ENCODE measurements at regions not wholly inside any gene's neighbourhood (a gene's known extent, or its start where the extent isn't known, plus 50 kb on each side); places are given as distances from the start of the nearest gene placed in this dataset.

DNA sequence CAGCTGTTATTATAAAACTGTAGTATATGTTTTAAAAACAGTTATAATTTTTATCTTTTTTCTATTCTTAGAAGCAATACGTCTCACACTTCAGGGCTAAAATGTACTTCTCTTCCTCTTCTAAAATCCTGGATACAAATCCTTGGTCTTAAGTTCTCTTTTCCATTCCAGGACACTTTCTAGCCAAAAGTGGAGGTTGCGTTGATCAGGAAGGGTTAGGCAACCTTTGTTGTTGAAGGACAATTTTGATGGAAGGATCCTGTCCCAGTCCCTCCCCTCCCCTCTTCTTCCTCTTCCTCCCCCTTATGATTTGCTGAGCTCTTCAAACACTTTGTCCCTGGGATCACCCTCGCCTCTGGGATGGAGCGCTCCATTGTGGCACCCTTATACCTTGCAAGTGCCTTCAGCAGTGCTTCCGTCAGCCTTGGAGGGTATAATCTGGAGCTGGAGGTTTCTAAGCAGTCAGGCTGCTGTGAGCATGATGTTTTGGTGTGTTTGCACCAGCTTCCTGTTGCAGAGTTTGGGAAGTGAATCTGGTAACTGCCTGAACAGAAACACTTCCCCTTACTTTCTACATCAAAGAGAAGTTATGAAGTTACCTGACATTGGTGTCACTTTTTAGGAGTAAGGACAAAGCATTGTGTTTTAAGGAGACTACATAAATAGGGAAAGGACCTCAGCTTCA lies 87.4 kb upstream of the SLC38A2 start:
- Histone ChIP-seq H3K4me3 (ENCODE audit: low read depth, low read length) (no peak overlapping the region), H3K27me3 (ENCODE audit: insufficient read depth, low read length) (no peaks in the 10 kb centered on the region), H3K36me3 (ENCODE audit: insufficient read depth, low read length) (peaks cover 12% of the 10 kb centered on the region), H2AFZ (ENCODE audit: low read length, unreplicated experiment) (no peak overlapping the region), H3K4me1 (ENCODE audit: control insufficient read depth, insufficient read depth, low read length, unreplicated experiment) (peaks cover 56% of the 10 kb centered on the region), H3K79me2 (ENCODE audit: control insufficient read depth, insufficient read depth, low read length, unreplicated experiment) (no peaks in the 10 kb centered on the region), H3K27ac (ENCODE audit: low read depth, low read length) (peak overlapping the region; percentile 84)

DNA sequence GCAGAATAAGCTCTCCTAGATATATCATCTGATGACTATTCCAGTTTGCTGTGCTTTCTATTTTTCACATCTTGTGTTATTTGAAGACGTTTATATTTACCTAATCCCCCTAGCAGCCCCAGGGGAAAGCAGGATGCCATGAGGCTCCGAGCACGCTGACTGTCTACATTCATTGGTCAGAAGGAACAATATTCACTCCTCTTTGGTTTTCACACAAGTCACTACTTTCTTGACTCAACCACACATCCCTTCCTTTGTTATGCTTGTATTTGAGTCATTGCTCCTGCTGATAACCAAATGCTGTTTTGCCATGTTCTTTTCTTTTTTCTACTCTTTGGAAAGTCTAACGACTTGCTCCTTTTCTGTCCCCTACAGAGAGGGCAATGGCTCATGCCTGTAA lies 86.5 kb upstream of the SLC38A2 start:
- Histone ChIP-seq H3K4me1 (ENCODE audit: control insufficient read depth, insufficient read depth, low read length, unreplicated experiment) (peaks cover 56% of the 10 kb centered on the region), H3K27me3 (ENCODE audit: insufficient read depth, low read length) (no peaks in the 10 kb centered on the region), H3K27ac (ENCODE audit: low read depth, low read length) (peak overlapping the region; percentile 84), H2AFZ (ENCODE audit: low read length, unreplicated experiment) (peak overlapping the region; percentile 7), H3K79me2 (ENCODE audit: control insufficient read depth, insufficient read depth, low read length, unreplicated experiment) (no peaks in the 10 kb centered on the region), H3K36me3 (ENCODE audit: insufficient read depth, low read length) (0 out of 2 replicates have a peak, but pooled peaks cover 8% of the 10 kb centered on the region), H3K4me3 (ENCODE audit: low read depth, low read length) (peak overlapping the region; percentile 26; the same call in 1 of the 2 replicates)

DNA sequence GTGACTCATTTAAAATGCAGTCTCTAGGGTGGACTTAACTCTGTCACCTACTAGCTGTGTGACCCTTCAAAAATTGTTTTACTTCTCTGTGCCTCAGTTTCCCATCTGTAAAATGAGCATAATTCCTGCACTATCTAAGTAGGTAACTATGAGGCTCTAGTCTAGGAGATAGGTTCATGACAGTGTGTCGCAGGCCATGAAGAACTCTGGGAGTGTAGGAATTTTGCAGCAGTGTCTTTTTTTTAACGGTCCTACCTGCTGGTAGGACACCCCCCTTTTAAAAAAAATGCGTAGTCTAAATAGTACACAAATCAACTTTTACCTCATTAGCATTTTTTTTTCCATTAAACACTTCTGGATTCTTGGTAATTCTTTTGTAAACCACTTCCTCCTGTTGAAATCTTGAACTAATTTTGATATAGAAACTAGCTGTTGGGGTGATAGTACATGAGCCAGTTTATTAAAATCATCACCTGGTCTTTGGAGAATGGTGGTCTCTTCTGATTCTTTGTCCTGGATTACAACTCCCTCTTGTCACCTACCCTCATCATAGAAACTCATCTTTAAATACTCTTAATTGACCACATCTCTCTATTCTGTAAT lies 86.0 kb upstream of the SLC38A2 start:
- Histone ChIP-seq H3K27ac (ENCODE audit: low read depth, low read length) (peak overlapping the region; percentile 84), H2AFZ (ENCODE audit: low read length, unreplicated experiment) (peak overlapping the region; percentile 7), H3K36me3 (ENCODE audit: insufficient read depth, low read length) (0 out of 2 replicates have a peak, but pooled peaks cover 8% of the 10 kb centered on the region), H3K4me1 (ENCODE audit: control insufficient read depth, insufficient read depth, low read length, unreplicated experiment) (peaks cover 59% of the 10 kb centered on the region), H3K79me2 (ENCODE audit: control insufficient read depth, insufficient read depth, low read length, unreplicated experiment) (no peaks in the 10 kb centered on the region), H3K4me3 (ENCODE audit: low read depth, low read length) (peak overlapping the region; percentile 26; the same call in 1 of the 2 replicates), H3K27me3 (ENCODE audit: insufficient read depth, low read length) (no peaks in the 10 kb centered on the region)

DNA sequence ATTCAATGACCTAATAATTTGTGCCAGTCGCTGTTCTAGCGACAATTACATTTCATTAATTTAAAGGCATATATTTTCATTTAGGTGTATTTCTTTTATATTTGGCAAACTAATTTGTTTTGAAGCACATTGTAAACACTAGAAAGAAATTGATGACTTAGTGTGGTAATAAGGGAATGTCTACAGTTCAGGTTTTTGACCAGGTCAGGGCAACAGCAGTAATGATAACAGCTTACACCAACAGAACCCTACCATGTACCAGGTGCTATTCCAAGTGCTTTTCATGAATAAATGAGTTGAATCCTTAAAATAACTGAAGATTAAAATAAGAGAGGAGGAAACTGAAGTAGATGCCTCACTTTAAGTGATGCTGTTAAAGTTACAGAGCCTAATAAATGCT lies 85.4 kb upstream of the SLC38A2 start:
- H3K79me2 ChIP-seq (ENCODE audit: control insufficient read depth, insufficient read depth, low read length, unreplicated experiment): no peaks in the 10 kb centered on the region
- H3K4me3 ChIP-seq (ENCODE audit: low read depth, low read length): no peak overlapping the region
- H3K27ac ChIP-seq (ENCODE audit: low read depth, low read length): peak overlapping the region; percentile 84; the same call in 1 of the 2 replicates
- H3K4me1 ChIP-seq (ENCODE audit: control insufficient read depth, insufficient read depth, low read length, unreplicated experiment): peaks cover 65% of the 10 kb centered on the region
- 0 out of 2 replicates have a peak, but pooled peaks cover 8% of the 10 kb centered on the region for H3K36me3 ChIP-seq (ENCODE audit: insufficient read depth, low read length)
- H3K27me3 ChIP-seq (ENCODE audit: insufficient read depth, low read length): no peaks in the 10 kb centered on the region
- H2AFZ ChIP-seq (ENCODE audit: low read length, unreplicated experiment): no peak overlapping the region

DNA sequence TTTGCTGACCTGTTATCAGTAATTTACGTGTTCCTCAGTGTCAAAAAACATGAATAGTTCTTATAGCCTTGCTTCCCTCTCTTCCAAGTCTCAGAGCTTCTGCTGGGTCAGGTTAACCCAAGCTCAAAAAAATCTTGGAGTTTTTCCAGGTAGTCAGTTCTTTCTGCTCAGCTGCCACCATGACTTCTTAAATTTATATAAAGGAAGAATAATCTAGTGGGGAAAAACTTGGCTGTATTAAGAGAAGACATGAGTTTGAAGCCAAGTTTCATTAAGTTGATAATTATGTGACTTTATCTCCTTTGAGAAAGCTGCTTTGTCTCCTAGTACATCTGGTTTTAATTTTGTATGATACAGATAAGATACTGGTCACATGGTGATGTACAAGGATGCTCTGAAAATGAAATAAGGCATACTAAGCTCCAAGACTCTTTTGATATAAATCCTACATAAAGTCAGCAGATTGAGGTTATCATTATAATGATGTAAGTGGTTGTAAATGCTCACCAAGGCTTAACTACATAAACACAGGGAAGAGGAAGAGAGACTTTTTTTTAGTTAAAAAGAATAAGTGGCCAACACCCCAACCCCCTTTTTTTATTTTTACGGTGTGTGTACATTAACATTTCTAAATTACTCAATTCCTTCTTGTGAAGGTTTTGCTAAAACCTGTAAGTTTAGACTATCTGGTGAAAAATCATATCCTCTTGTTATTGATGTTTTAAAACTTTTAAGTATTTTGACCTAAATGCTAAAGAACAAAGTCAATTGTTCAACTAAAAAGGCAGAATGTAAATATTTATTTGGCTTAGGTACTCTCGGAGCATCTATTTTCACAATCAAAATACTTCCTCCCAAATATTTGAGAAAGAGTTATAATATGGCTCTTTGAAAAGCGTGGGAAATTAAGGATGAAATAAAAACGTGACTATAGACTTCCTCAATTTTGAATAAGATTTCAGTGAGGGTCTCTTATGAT lies 84.1 kb upstream of the SLC38A2 start:
- Histone ChIP-seq H3K27me3 (ENCODE audit: insufficient read depth, low read length) (no peaks in the 10 kb centered on the region), H3K27ac (ENCODE audit: low read depth, low read length) (0 out of 2 replicates have a peak overlapping the region, but pooled peaks have one; percentile 11), H3K4me1 (ENCODE audit: control insufficient read depth, insufficient read depth, low read length, unreplicated experiment) (peaks cover 71% of the 10 kb centered on the region), H3K4me3 (ENCODE audit: low read depth, low read length) (no peak overlapping the region), H2AFZ (ENCODE audit: low read length, unreplicated experiment) (no peak overlapping the region), H3K36me3 (ENCODE audit: insufficient read depth, low read length) (0 out of 2 replicates have a peak, but pooled peaks cover 8% of the 10 kb centered on the region), H3K79me2 (ENCODE audit: control insufficient read depth, insufficient read depth, low read length, unreplicated experiment) (no peaks in the 10 kb centered on the region)

DNA sequence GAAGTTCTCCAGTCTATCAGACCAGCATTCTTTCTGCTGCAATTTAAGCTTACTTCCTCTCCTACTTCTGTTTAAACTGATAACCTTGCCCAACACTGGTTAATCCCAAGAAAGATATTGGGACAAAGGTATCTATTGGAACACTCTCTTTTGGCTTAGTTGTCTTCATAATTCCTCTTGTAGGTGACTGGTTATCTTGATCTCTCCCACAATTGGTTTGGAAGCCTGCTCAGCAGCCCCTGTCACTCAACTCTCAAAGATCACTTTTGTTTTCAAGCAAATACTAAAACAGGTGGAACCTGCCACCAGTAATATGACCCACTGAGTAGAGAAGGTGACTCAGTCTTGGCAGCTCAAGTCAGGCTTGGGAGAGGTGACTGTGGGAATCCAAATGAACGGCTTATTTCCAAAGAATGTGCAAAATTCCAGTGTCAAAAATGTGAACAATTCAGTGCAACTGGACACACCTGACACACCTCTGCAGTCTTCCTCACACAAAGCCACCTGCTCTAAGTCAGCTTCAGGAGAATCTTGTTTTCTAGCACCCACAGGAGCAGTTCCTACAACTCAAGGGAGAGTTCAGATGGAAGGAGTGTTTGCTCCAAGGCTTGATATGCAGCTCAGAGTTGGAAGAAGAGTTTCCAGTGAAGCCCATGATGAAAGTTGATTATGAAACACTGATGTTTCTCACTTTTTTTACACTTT lies 83.2 kb upstream of the SLC38A2 start:
- H3K27ac ChIP-seq (ENCODE audit: low read depth, low read length): no peak overlapping the region
- no peak overlapping the region for H2AFZ ChIP-seq (ENCODE audit: low read length, unreplicated experiment)
- H3K36me3 ChIP-seq (ENCODE audit: insufficient read depth, low read length): 0 out of 2 replicates have a peak, but pooled peaks cover 8% of the 10 kb centered on the region
- no peak overlapping the region for H3K4me3 ChIP-seq (ENCODE audit: low read depth, low read length)
- no peaks in the 10 kb centered on the region for H3K79me2 ChIP-seq (ENCODE audit: control insufficient read depth, insufficient read depth, low read length, unreplicated experiment)
- H3K27me3 ChIP-seq (ENCODE audit: insufficient read depth, low read length): no peaks in the 10 kb centered on the region
- H3K4me1 ChIP-seq (ENCODE audit: control insufficient read depth, insufficient read depth, low read length, unreplicated experiment): peaks cover 71% of the 10 kb centered on the region

DNA sequence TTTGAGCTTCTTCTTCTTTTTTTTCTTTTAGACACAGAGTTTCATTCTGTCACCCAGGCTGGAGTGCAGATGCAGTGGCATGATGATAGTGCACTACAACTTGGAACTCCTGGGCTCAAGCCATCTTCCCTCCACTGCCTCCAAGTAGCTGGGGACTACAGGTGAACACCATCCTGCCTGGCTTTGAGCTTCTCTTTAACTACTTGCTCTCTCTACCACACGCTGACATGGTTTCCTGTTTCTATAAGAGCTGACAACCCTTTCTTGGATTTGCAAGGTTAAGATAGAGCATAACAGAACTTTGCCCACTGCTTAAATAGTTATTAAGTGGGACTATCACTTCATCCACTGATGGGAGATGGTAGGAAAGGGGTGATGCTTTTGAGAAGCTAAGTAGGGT lies 82.4 kb upstream of the SLC38A2 start:
- no peak overlapping the region for H2AFZ ChIP-seq (ENCODE audit: low read length, unreplicated experiment)
- 0 out of 2 replicates have a peak, but pooled peaks cover 8% of the 10 kb centered on the region for H3K36me3 ChIP-seq (ENCODE audit: insufficient read depth, low read length)
- H3K27me3 ChIP-seq (ENCODE audit: insufficient read depth, low read length): no peaks in the 10 kb centered on the region
- H3K4me1 ChIP-seq (ENCODE audit: control insufficient read depth, insufficient read depth, low read length, unreplicated experiment): peaks cover 71% of the 10 kb centered on the region
- no peaks in the 10 kb centered on the region for H3K79me2 ChIP-seq (ENCODE audit: control insufficient read depth, insufficient read depth, low read length, unreplicated experiment)
- H3K27ac ChIP-seq (ENCODE audit: low read depth, low read length): no peak overlapping the region
- H3K4me3 ChIP-seq (ENCODE audit: low read depth, low read length): no peak overlapping the region

DNA sequence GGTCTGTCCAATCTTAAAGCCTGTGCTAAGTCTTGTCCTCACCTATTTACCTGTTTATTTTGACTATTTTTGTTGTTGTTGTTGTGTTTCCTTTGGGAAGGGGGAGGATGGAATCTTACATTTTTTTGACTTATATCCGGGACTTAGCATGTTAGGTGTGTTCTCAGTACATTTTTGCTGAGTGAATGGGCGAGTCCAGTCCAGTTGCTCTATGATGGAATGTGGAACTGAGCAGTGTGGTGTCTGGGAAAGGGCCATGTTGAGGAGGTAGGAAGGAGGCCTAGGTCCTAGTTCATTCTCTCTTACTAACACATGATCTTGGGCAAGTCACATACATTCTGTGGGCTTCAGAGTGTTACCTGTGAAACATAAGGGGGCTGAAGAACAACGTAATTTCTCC lies 80.9 kb upstream of the SLC38A2 start:
- Histone ChIP-seq H2AFZ (ENCODE audit: low read length, unreplicated experiment) (no peak overlapping the region), H3K27ac (ENCODE audit: low read depth, low read length) (no peak overlapping the region), H3K4me1 (ENCODE audit: control insufficient read depth, insufficient read depth, low read length, unreplicated experiment) (peaks cover 60% of the 10 kb centered on the region)

DNA sequence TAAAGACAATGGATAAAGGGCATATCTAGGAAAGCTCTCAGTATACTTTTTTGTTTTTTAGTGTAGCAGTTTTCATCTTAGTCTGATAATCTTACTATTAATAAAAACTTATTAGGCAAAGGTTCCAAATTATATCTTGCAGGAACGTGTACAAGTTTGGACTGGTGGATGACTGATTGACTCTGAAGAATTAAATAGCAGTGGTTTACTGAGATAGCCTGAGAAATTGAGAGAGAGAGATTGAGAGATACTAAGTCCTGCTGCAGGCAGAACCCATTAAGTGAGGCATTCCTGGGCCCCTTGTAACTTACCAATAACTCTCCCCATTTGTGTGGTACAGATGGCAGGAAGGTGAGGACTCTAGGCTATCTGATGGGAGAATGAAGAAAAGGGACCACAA lies 80.2 kb upstream of the SLC38A2 start:
- Histone ChIP-seq H3K27ac (ENCODE audit: low read depth, low read length) (peak overlapping the region; percentile 51), H3K27me3 (ENCODE audit: insufficient read depth, low read length) (no peaks in the 10 kb centered on the region), H3K4me1 (ENCODE audit: control insufficient read depth, insufficient read depth, low read length, unreplicated experiment) (peaks cover 55% of the 10 kb centered on the region), H3K79me2 (ENCODE audit: control insufficient read depth, insufficient read depth, low read length, unreplicated experiment) (no peaks in the 10 kb centered on the region), H3K4me3 (ENCODE audit: low read depth, low read length) (no peak overlapping the region), H3K36me3 (ENCODE audit: insufficient read depth, low read length) (0 out of 2 replicates have a peak, but pooled peaks cover 8% of the 10 kb centered on the region), H2AFZ (ENCODE audit: low read length, unreplicated experiment) (no peak overlapping the region)

More for the DNA sequence above, 80.9 kb upstream of the SLC38A2 start:
- no peak overlapping the region for H3K4me3 ChIP-seq (ENCODE audit: low read depth, low read length)
- H3K36me3 ChIP-seq (ENCODE audit: insufficient read depth, low read length): 0 out of 2 replicates have a peak, but pooled peaks cover 8% of the 10 kb centered on the region
- H3K79me2 ChIP-seq (ENCODE audit: control insufficient read depth, insufficient read depth, low read length, unreplicated experiment): no peaks in the 10 kb centered on the region
- no peaks in the 10 kb centered on the region for H3K27me3 ChIP-seq (ENCODE audit: insufficient read depth, low read length)

All from ACC112 (cell line).